ENCODE measurements at regions not wholly inside any gene's neighbourhood (a gene's known extent, or its start where the extent isn't known, plus 50 kb on each side); places are given as distances from the start of the nearest gene placed in this dataset.
A peak's percentile ranks its signal among the peaks of the same experiment; 100 is the strongest.

DNA sequence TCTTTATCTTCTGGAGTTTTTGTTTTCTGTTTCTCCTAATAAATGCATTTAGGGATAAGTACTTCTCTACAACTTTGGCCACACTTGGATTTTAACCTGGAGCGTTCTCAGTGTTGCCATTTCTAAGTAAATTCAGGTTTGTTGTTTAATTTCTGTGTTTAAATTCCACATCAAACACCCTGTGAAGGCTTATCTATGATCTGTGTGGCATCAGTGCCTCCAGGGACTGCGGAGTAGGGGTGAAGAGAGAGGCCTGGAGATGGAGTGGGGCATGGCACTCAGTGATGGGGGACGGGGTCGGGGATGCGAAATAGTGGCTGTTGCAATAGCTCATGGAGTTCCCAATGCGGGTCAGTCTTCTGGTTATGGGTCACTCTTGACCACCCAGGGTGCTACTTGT lies 294.8 kb downstream of the HS3ST3B1 start:
- Histone ChIP-seq H2BK12ac (ENCODE audit: low read depth, low read length) (no peak overlapping the region), H2AK5ac (ENCODE audit: low read depth, low read length) (no peak overlapping the region), H3K4me1 (replicated peaks in 1 of 4; ENCODE audit: control insufficient read depth in 3 of 4, insufficient read depth in 4 of 4, low read length in 3 of 4) (no peaks in the 10 kb centered on the region), H4K20me1 (replicated peaks in 1 of 2; ENCODE audit: control insufficient read depth in 1 of 2, insufficient read depth in 2 of 2, low read length in 2 of 2) (no peaks in the 10 kb centered on the region), H4K5ac (ENCODE audit: insufficient read length, low read depth, low read length) (no peak overlapping the region), H3K27ac (ENCODE audit: low read depth, low read length) (no peak overlapping the region), H3K9ac (replicated peaks in 1 of 4; ENCODE audit: extremely low read depth in 1 of 4, low read depth in 3 of 4, low read length in 3 of 4) (no peak overlapping the region), H3K36me3 (ENCODE audit: control insufficient read depth in 2 of 4, insufficient read depth in 4 of 4, low read length in 3 of 4) (no peaks in the 10 kb centered on the region), H2BK20ac (ENCODE audit: low read length) (no peak overlapping the region), H3K23me2 (ENCODE audit: low read depth, low read length) (no peaks in the 10 kb centered on the region), H3K14ac (ENCODE audit: insufficient read length) (no peak overlapping the region), H3K23ac (ENCODE audit: insufficient read length) (no peak overlapping the region), H2BK15ac (ENCODE audit: low read length) (no peak overlapping the region), H2BK5ac (ENCODE audit: low read depth, low read length) (no peak overlapping the region), H2AFZ (ENCODE audit: low read length) (no peak overlapping the region), H3K9me3 (ENCODE audit: insufficient read depth in 2 of 2, low read depth in 1 of 2, low read length in 1 of 2) (no peaks in the 10 kb centered on the region), H3K4ac (replicated peaks; ENCODE audit: insufficient read length, low read depth, low read length) (no peak overlapping the region), H4K91ac (replicated peaks; ENCODE audit: insufficient read length, low read length) (no peak overlapping the region), H3K4me3 (ENCODE audit: extremely low read depth in 1 of 4, insufficient read depth in 2 of 4, low read depth in 3 of 4, low read length in 4 of 4) (no peak overlapping the region), H3K79me1 (ENCODE audit: low read depth, low read length) (no peaks in the 10 kb centered on the region), H3K4me2 (ENCODE audit: insufficient read depth in 1 of 2, low read depth in 2 of 2, low read length in 2 of 2) (no peak overlapping the region), H3K79me2 (ENCODE audit: control insufficient read depth in 1 of 2, insufficient read depth in 2 of 2, low read length in 2 of 2) (no peaks in the 10 kb centered on the region), H3K56ac (replicated peaks; ENCODE audit: insufficient read length, low read depth, low read length) (no peak overlapping the region), H4K8ac (ENCODE audit: extremely low read depth, insufficient read depth, low read length) (peak overlapping the region; percentile 57; the same call in 1 of the 2 replicates), H3K18ac (ENCODE audit: extremely low read depth, low read length) (no peak overlapping the region), H2BK120ac (replicated peaks; ENCODE audit: low read depth, low read length) (no peak overlapping the region), H3K27me3 (replicated peaks in 1 of 4; ENCODE audit: control insufficient read depth in 3 of 4, extremely low read depth in 1 of 4, insufficient read depth in 3 of 4, low read length in 3 of 4) (no peaks in the 10 kb centered on the region)
- ChIA-PET CTCF (ENCODE audit: partially characterized antibody) (interaction anchor here (1.0 kb wide), 1 partner anchor 10 kb away, joined by 3 read pairs; no protein-coding TSS in a partner anchor), POLR2A (ENCODE audit: partially characterized antibody) (no interaction called here)
- DNase-seq (ENCODE audit: low read depth in 1 of 2, low spot score in 2 of 2) (no peak), FAIRE-seq (no peak)
- 97% methylated on average over 6 of the region's 6 CpGs; no CpG with 5 or more reads in 1 of the 2 experiments for WGBS, 2 experiments (ENCODE audit: extremely low coverage in 1 of 2, insufficient coverage in 1 of 2, insufficient read length in 1 of 2, insufficient replicate concordance in 2 of 2, low coverage in 1 of 2, low lambda C conversion rate in 2 of 2, missing lambda C conversion rate in 1 of 2)
- TF ChIP-seq CEBPB (IDR thresholded peaks at IDR 0.05; ENCODE audit: low read depth, low read length) (no peak), CBX5 (IDR thresholded peaks at IDR 0.05; ENCODE audit: low read depth, low read length) (no peak), JUN (IDR thresholded peaks at IDR 0.05; ENCODE audit: low read depth, low read length) (no peak), ATF2 (IDR thresholded peaks at IDR 0.05; ENCODE audit: low read length) (no peak), CBX8 (IDR thresholded peaks at IDR 0.05; ENCODE audit: borderline replicate concordance, low read depth, low read length) (no peak), ASH2L (IDR thresholded peaks at IDR 0.05; ENCODE audit: low read length) (no peak), CTBP2 (IDR thresholded peaks at IDR 0.05; ENCODE audit: borderline replicate concordance, insufficient read depth, insufficient read length, low read length) (no peak), RAD21 (IDR thresholded peaks at IDR 0.05 in 1 of 2, conservative IDR thresholded peaks at IDR 0.05 in 1 of 2; ENCODE audit: low read depth in 2 of 2, low read length in 2 of 2) (no peak), EZH2 (IDR thresholded peaks at IDR 0.05; ENCODE audit: low read depth, low read length, severe bottlenecking) (no peak), SIX5 (IDR thresholded peaks at IDR 0.05; ENCODE audit: low read depth, low read length) (no peak), FOSL1 (IDR thresholded peaks at IDR 0.05; ENCODE audit: insufficient read depth, low read depth, low read length) (no peak), SUZ12 (IDR thresholded peaks at IDR 0.05; ENCODE audit: low read length) (no peak), POLR2A (IDR thresholded peaks at IDR 0.05; ENCODE audit: control extremely low read depth in 1 of 2, low read depth in 2 of 2, low read length in 2 of 2) (no peak)

Measured in H1 (cell line).